HUES64 (cell line): ENCODE measurements at regions not wholly inside any gene's neighbourhood (a gene's known extent, or its start where the extent isn't known, plus 50 kb on each side); places are given as distances from the start of the nearest gene placed in this dataset.
"Not testable (repeated sequence)": the region's sequence is repeated elsewhere in the genome, so short reads cannot be mapped to it uniquely, and the experiment has no call there.

ENCODE experiments used
- H3K27ac ChIP-seq: 2 replicates; pipeline ENCODE4 v1.7.0; 2013; ENCODE audit warnings: low read depth, low read length, inconsistent platforms
- H3K27me3 ChIP-seq: 2 replicates; pipeline ENCODE4 v1.6.1; 2013; ENCODE audit warnings: mild to moderate bottlenecking, low read length; ENCODE audit not compliant: insufficient read depth
- H3K36me3 ChIP-seq: 2 replicates; pipeline ENCODE4 v1.6.1; 2013; ENCODE audit warnings: mild to moderate bottlenecking, low read length; ENCODE audit not compliant: insufficient read depth
- H3K4me1 ChIP-seq: 2 replicates; pipeline ENCODE4 v1.6.1; 2013; ENCODE audit warnings: mild to moderate bottlenecking, low read length, moderate library complexity; ENCODE audit not compliant: insufficient read depth
- H3K4me3 ChIP-seq: 2 replicates; pipeline ENCODE4 v1.5.1; 2013; ENCODE audit warnings: mild to moderate bottlenecking, low read length, moderate library complexity
- H3K9ac ChIP-seq: 2 replicates; pipeline ENCODE4 v1.6.1; 2013; ENCODE audit warnings: mild to moderate bottlenecking, low read depth, low read length
- H3K9me3 ChIP-seq: 2 replicates; pipeline ENCODE4 v1.6.1; 2013; ENCODE audit warnings: low read depth, low read length; ENCODE audit not compliant: insufficient read depth
- WGBS: fragments of 150-250, 120-280 bp; methylation state at CpG from one replicate; pipeline ENCODE4 v1.1.7; 2013; ENCODE audit warnings: missing lambda C conversion rate; 5-methylcytosine and 5-hydroxymethylcytosine counted together

- H3K9me3 ChIP-seq, H3K4me3 ChIP-seq, H3K27ac ChIP-seq, H3K36me3 ChIP-seq, H3K4me1 ChIP-seq, H3K9ac ChIP-seq, H3K27me3 ChIP-seq: not testable (repeated sequence)
- WGBS: no CpG with 5 or more reads among the region's 4 CpGs
Observed at GRCh38 chr1:121036792-121037191, 147.2 kb downstream of the PPIAL4A start.

GRCh38 chr1:121040974-121041373 lies 143.2 kb downstream of the FAM72B start:
- not testable (repeated sequence) for H3K9ac ChIP-seq, H3K9me3 ChIP-seq, H3K4me1 ChIP-seq, H3K4me3 ChIP-seq, H3K27ac ChIP-seq, H3K36me3 ChIP-seq, H3K27me3 ChIP-seq
- 94% methylated on average over 3 of the region's 4 CpGs for WGBS

- 88% methylated on average over 1 of the region's 3 CpGs for WGBS
- H3K9ac ChIP-seq: not testable (repeated sequence)
Observed at GRCh38 chr1:121041497-121041896, 142.6 kb downstream of the FAM72B start.

DNA sequence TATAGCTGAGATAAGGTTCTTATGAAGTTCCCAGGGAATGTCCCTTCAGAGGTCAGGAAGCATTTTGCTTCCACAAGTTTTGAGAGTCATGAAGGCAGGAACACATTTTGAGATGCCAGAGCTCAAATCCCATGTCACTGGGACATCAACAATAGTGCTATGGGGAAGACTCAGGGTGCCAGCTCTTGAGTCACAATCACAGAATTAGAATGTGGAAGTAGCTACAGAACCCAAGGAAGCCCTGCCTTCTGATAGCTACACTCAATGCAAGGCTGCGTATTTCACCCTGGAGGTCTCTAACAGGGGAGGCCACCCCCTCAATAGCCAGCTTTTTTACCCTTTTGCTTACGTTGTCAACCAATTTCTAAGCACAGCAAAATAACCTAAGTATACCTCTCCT lies 141.3 kb downstream of the FAM72B start:
- H3K4me1 ChIP-seq, H3K27me3 ChIP-seq, H3K9ac ChIP-seq, H3K4me3 ChIP-seq, H3K9me3 ChIP-seq, H3K27ac ChIP-seq, H3K36me3 ChIP-seq: not testable (repeated sequence)
- 91% methylated on average over 2 of the region's 2 CpGs for WGBS

More at GRCh38 chr1:121041497-121041896, 142.6 kb downstream of the FAM72B start:
- not testable (repeated sequence) for H3K36me3 ChIP-seq, H3K4me3 ChIP-seq, H3K27ac ChIP-seq, H3K9me3 ChIP-seq, H3K27me3 ChIP-seq, H3K4me1 ChIP-seq

DNA sequence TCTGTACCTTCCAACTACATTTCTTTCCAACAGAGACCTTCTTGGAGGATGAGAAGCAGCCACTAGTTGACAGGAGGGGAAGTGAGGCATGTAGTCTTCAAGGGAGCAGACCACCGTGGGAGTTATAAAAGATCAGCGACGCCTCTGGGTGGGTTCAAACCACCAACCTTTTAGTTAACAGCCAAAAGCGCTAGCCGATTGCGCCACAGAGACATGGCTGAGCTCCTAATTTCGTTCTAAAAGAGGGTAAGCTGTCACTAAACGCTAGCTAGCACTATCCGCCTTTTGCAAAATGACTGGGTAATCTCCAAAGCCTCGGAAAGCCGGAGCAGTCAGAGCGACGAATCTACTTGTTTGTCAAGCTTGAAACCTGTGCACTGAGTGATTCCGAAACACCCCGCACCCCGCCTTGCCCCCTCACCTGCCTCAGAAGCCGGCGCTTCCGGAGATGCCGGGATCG lies 135.8 kb downstream of the FAM72B start:
- H3K36me3 ChIP-seq, H3K4me3 ChIP-seq, H3K27ac ChIP-seq, H3K4me1 ChIP-seq, H3K9me3 ChIP-seq, H3K9ac ChIP-seq: not testable (repeated sequence)
- WGBS: 88% methylated on average over 15 of the region's 21 CpGs
- peaks cover 23% of the 10 kb centered on the region for H3K27me3 ChIP-seq

GRCh38 chr1:121048769-121049443 lies 135.2 kb downstream of the FAM72B start:
- H3K9ac ChIP-seq, H3K36me3 ChIP-seq, H3K9me3 ChIP-seq, H3K27ac ChIP-seq, H3K4me3 ChIP-seq, H3K4me1 ChIP-seq: not testable (repeated sequence)
- H3K27me3 ChIP-seq: peaks cover 23% of the 10 kb centered on the region
- WGBS: no CpG with 5 or more reads among the region's 13 CpGs

DNA sequence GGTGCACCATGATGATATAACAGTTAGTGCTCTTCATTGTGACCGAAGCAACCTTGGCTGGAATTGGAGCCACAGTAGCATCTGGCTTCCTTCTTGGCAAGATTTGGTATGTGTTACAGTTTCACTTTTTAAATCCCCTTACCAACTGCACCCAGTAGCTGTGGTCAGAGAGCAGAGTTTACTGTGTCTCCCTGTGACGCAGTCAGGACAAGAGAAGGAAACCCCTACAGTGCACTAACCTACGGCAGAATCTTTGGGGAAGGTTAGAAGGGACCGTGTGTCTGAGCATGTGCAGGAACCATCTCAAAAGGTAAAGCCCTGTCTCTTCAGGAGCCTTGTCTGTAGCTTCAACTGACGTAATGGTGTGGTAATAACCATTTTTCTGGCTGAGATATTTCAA lies 134.0 kb downstream of the FAM72B start:
- H3K36me3 ChIP-seq, H3K9me3 ChIP-seq, H3K4me1 ChIP-seq, H3K4me3 ChIP-seq, H3K9ac ChIP-seq, H3K27ac ChIP-seq: not testable (repeated sequence)
- H3K27me3 ChIP-seq: peaks cover 23% of the 10 kb centered on the region
- 90% methylated on average over 4 of the region's 5 CpGs for WGBS

- WGBS: 13% methylated on average over 17 of the region's 40 CpGs
- not testable (repeated sequence) for H3K9me3 ChIP-seq, H3K4me1 ChIP-seq, H3K27ac ChIP-seq, H3K9ac ChIP-seq, H3K36me3 ChIP-seq
- H3K27me3 ChIP-seq: peaks cover 23% of the 10 kb centered on the region
- peak overlapping the region; percentile 46 for H3K4me3 ChIP-seq
Observed at GRCh38 chr1:121051161-121051790, 132.9 kb downstream of the FAM72B start.

DNA sequence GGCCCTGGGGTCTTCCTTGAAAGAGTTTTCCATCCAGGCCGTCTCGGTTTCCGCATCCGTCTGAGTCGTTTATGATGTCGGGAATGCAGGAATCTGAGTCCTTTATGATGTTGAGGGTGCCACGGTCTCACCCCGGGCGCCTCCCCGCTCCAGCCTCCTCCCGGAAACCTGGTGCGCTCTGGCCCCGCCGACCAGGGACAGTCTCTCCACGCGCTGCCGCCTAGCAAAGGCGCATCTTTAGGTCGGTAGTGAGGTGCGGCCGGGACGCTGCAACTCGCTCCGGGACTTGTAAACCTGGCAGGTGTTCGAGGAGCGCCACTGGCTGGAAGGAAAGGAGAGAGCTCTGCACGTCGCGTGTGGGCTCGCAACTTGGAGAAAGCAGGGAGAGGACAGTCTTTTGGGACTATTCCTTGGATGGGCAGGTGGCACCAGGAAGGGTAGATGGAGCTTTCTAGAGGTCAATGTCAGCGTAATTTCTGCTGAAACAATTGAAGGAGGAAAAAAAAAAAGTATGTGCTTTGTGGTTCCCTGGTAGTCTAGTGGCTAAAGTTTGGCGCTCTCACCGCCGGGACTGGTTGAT lies 132.0 kb downstream of the FAM72B start:
- not testable (repeated sequence) for H3K9ac ChIP-seq, H3K4me1 ChIP-seq, H3K9me3 ChIP-seq, H3K27ac ChIP-seq, H3K36me3 ChIP-seq
- WGBS: 11% methylated on average over 21 of the region's 34 CpGs
- Histone ChIP-seq H3K27me3 (peaks cover 23% of the 10 kb centered on the region), H3K4me3 (peak overlapping the region; percentile 46)

- H3K9me3 ChIP-seq, H3K27ac ChIP-seq, H3K9ac ChIP-seq, H3K4me1 ChIP-seq, H3K4me3 ChIP-seq, H3K36me3 ChIP-seq: not testable (repeated sequence)
- no CpG with 5 or more reads among the region's 1 CpG for WGBS
- H3K27me3 ChIP-seq: peaks cover 23% of the 10 kb centered on the region
Observed at GRCh38 chr1:121054928-121055327, 129.2 kb downstream of the FAM72B start.

DNA sequence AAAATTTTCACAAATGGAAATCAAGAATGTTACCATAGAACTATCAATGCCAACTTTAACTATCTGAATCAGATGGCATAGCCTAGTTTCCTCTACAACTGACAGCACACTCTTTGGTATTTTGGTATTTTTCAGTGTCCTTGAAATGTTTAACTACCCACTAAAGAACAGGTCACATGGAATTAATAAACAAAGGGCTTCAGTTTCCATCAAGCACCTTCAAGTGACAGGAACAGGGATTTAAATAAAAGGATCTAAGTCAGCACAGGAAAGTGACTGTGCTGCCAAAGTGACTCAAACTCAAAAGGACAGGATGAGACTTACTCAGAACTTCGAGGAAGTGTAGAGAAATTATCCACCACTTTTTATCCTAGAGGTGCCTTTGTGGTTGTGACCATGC lies 117.2 kb downstream of the FAM72B start:
- not testable (repeated sequence) for H3K9me3 ChIP-seq, H3K36me3 ChIP-seq, H3K27ac ChIP-seq, H3K27me3 ChIP-seq, H3K4me3 ChIP-seq, H3K9ac ChIP-seq, H3K4me1 ChIP-seq
- WGBS: no CpG with 5 or more reads among the region's 1 CpG
